SW480 (cell line): ENCODE measurements at regions not wholly inside any gene's neighbourhood (a gene's known extent, or its start where the extent isn't known, plus 50 kb on each side); places are given as distances from the start of the nearest gene placed in this dataset.
A peak's percentile ranks its signal among the peaks of the same experiment; 100 is the strongest.

Experiments used
- DNase-seq: peaks from one replicate; pipeline ENCODE4 v3.0.0-alpha.2; 2016; ENCODE audit warnings: low spot score

- no peak for DNase-seq
Observed at GRCh38 chr3:30263238-30263924, 343.0 kb upstream of the TGFBR2 start.

- DNase-seq = no peak
Observed at GRCh38 chr3:30263925-30264313, 342.5 kb upstream of the TGFBR2 start.

- no peak for DNase-seq
Observed at GRCh38 chr3:30266524-30266923, 339.9 kb upstream of the TGFBR2 start.

GRCh38 chr3:30268288-30268687 lies 338.1 kb upstream of the TGFBR2 start:
- DNase-seq = no peak

GRCh38 chr3:30269751-30270445 lies 336.5 kb upstream of the TGFBR2 start:
- no peak for DNase-seq

GRCh38 chr3:30271781-30272180 lies 334.6 kb upstream of the TGFBR2 start:
- DNase-seq = no peak

- DNase-seq = no peak
Observed at GRCh38 chr3:30273304-30274072, 332.9 kb upstream of the TGFBR2 start.

GRCh38 chr3:30277494-30277893 lies 328.9 kb upstream of the TGFBR2 start:
- DNase-seq = no peak

- no peak for DNase-seq
Observed at GRCh38 chr3:30281526-30281925, 324.9 kb upstream of the TGFBR2 start.

- peak; percentile 98 for DNase-seq
Observed at GRCh38 chr3:30282154-30282696, 324.2 kb upstream of the TGFBR2 start.

GRCh38 chr3:30285188-30286006 lies 321.0 kb upstream of the TGFBR2 start:
- DNase-seq = no peak

GRCh38 chr3:30286007-30286669 lies 320.3 kb upstream of the TGFBR2 start:
- DNase-seq = peak; percentile 75

GRCh38 chr3:30286811-30287210 lies 319.6 kb upstream of the TGFBR2 start:
- DNase-seq = no peak

GRCh38 chr3:30288830-30289229 lies 317.6 kb upstream of the TGFBR2 start:
- no peak for DNase-seq

- DNase-seq = peak; percentile 94
Observed at GRCh38 chr3:30289324-30289723, 317.1 kb upstream of the TGFBR2 start.

- peak; percentile 39 for DNase-seq
Observed at GRCh38 chr3:30289766-30290165, 316.6 kb upstream of the TGFBR2 start.

- DNase-seq = no peak
Observed at GRCh38 chr3:30290479-30290878, 315.9 kb upstream of the TGFBR2 start.

GRCh38 chr3:30292192-30292893 lies 314.1 kb upstream of the TGFBR2 start:
- peak; percentile 88 for DNase-seq

- no peak for DNase-seq
Observed at GRCh38 chr3:30293621-30294240, 312.7 kb upstream of the TGFBR2 start.

- DNase-seq = no peak
Observed at GRCh38 chr3:30294241-30294667, 312.1 kb upstream of the TGFBR2 start.
